ENCODE measurements at regions not wholly inside any gene's neighbourhood (a gene's known extent, or its start where the extent isn't known, plus 50 kb on each side); places are given as distances from the start of the nearest gene placed in this dataset.
A peak's percentile ranks its signal among the peaks of the same experiment; 100 is the strongest.
"Not testable (repeated sequence)": the region's sequence is repeated elsewhere in the genome, so short reads cannot be mapped to it uniquely, and the experiment has no call there.

- not testable (repeated sequence) for DNase-seq (ENCODE audit: low read depth)
Measured at GRCh38 chr12:33033999-33034398, 137.4 kb upstream of the PKP2 start.

GRCh38 chr12:33026791-33027190, 130.2 kb upstream of the PKP2 start:
- no peak for DNase-seq (ENCODE audit: low read depth)

- DNase-seq (ENCODE audit: low read depth) = not testable (repeated sequence)
Measured at GRCh38 chr12:33022724-33023123, 126.1 kb upstream of the PKP2 start.

GRCh38 chr12:33017029-33017428, 120.5 kb upstream of the PKP2 start:
- DNase-seq (ENCODE audit: low read depth) = not testable (repeated sequence)

GRCh38 chr12:33012226-33012625, 115.6 kb upstream of the PKP2 start:
- DNase-seq (ENCODE audit: low read depth) = no peak

GRCh38 chr12:33006106-33006505, 109.5 kb upstream of the PKP2 start:
- DNase-seq (ENCODE audit: low read depth) = no peak

GRCh38 chr12:33000016-33000415, 103.4 kb upstream of the PKP2 start:
- no peak for DNase-seq (ENCODE audit: low read depth)

- no peak for DNase-seq (ENCODE audit: low read depth)
Measured at GRCh38 chr12:32997471-32997870, 100.9 kb upstream of the PKP2 start.

- peak; percentile 3 for DNase-seq (ENCODE audit: low read depth)
Measured at GRCh38 chr12:32995623-32996022, 99.0 kb upstream of the PKP2 start.

- no peak for DNase-seq (ENCODE audit: low read depth)
Measured at GRCh38 chr12:32993404-32993803, 96.8 kb upstream of the PKP2 start.

GRCh38 chr12:32989705-32990104, 93.1 kb upstream of the PKP2 start:
- DNase-seq (ENCODE audit: low read depth) = no peak

- peak; percentile 10 for DNase-seq (ENCODE audit: low read depth)
Measured at GRCh38 chr12:32988982-32989381, 92.4 kb upstream of the PKP2 start.

- DNase-seq (ENCODE audit: low read depth) = no peak
Measured at GRCh38 chr12:32987512-32987911, 90.9 kb upstream of the PKP2 start.

- DNase-seq (ENCODE audit: low read depth) = no peak
Measured at GRCh38 chr12:32983968-32984367, 87.4 kb upstream of the PKP2 start.

- no peak for DNase-seq (ENCODE audit: low read depth)
Measured at GRCh38 chr12:32983332-32983731, 86.8 kb upstream of the PKP2 start.

- no peak for DNase-seq (ENCODE audit: low read depth)
Measured at GRCh38 chr12:32981139-32981538, 84.6 kb upstream of the PKP2 start.

- DNase-seq (ENCODE audit: low read depth) = no peak
Measured at GRCh38 chr12:32975122-32975521, 78.5 kb upstream of the PKP2 start.

GRCh38 chr12:32970465-32971110, 74.0 kb upstream of the PKP2 start:
- DNase-seq (ENCODE audit: low read depth) = no peak

- DNase-seq (ENCODE audit: low read depth) = no peak
Measured at GRCh38 chr12:32964981-32965585, 68.5 kb upstream of the PKP2 start.

GRCh38 chr12:32956418-32956817, 59.8 kb upstream of the PKP2 start:
- not testable (repeated sequence) for DNase-seq (ENCODE audit: low read depth)

- no peak for DNase-seq (ENCODE audit: low read depth)
Measured at GRCh38 chr12:32952681-32953080, 56.1 kb upstream of the PKP2 start.

GRCh38 chr12:32949815-32950214, 53.2 kb upstream of the PKP2 start:
- no peak for DNase-seq (ENCODE audit: low read depth)

GRCh38 chr12:32947206-32948067, 50.9 kb upstream of the PKP2 start:
- DNase-seq (ENCODE audit: low read depth) = no peak

Data from non-pigmented ciliary epithelial cell (primary cell).